ENCODE measurements at regions not wholly inside any gene's neighbourhood (a gene's known extent, or its start where the extent isn't known, plus 50 kb on each side); places are given as distances from the start of the nearest gene placed in this dataset.
"Not testable (repeated sequence)": the region's sequence is repeated elsewhere in the genome, so short reads cannot be mapped to it uniquely, and the experiment has no call there.

DNA sequence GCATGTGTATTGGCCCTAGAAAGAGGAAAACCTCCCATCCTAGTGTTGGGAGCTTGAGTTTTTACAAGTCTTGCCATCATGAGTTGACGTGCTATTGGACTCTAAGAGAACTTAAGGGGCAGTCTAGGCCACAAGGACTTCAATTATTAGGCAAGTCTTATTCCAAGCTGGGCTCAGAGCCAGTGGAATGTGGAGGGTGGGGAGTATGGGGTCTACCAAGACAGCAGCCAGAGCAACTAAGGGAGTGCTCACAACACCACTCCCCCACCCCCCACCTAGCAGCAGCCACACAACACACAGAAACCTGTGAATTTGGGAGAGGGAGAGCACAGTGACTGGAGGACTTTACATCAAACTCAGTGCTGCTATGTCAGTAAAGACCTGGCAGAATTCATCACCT, 1625.6 kb downstream of the SPATA31A7 start:
- DNase-seq; H3K27me3 ChIP-seq (ENCODE audit: control insufficient read depth in 2 of 2, insufficient read depth in 2 of 2, low read length in 2 of 2); H3K36me3 Mint-ChIP-seq; H3K4me3 Mint-ChIP-seq; H3K4me1 ChIP-seq (ENCODE audit: control insufficient read depth in 2 of 2, insufficient read depth in 2 of 2, low read length in 2 of 2); H3K27ac Mint-ChIP-seq; H3K36me3 ChIP-seq (ENCODE audit: control insufficient read depth in 2 of 3, insufficient read depth in 3 of 3, low read length in 3 of 3); CTCF ChIA-PET; H3K4me1 Mint-ChIP-seq; H3K27ac ChIP-seq (ENCODE audit: low read depth, low read length); POLR2A ChIA-PET; ATAC-seq; H3K9me3 ChIP-seq (ENCODE audit: control insufficient read depth in 2 of 3, low read length in 3 of 3); H3K4me3 ChIP-seq (ENCODE audit: low read length); intact Hi-C loops (cut with micrococcal nuclease): not testable (repeated sequence)
- Mint-ChIP-seq H3K27me3 (peaks cover 32 to 56% (median 44%) of the 10 kb centered on the region in 5 donors), H3K9me3 (peaks cover 0 to 23% (median 12%) of the 10 kb centered on the region in 11 donors)

DNA sequence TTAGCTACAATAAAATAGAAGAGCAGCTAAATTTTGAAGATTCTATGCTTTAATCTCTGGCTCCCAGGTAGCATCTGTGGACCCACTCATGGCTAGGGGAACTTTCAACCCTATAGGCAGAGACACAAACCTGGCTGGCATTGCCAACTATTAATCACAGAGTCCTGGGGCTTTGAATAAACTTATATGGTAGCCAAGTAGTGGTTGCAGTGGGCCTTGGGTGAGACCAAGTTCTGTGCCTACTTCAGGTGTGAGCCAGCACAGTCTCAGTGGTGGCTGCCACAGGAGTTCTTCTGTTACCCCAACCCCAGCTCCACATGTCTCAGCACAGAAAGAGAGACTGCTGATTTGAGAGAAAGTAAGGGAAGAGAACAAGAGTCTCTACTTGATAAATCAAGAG, 1626.5 kb downstream of the SPATA31A7 start:
- CTCF ChIA-PET, H3K4me1 Mint-ChIP-seq: not testable (repeated sequence)
- H3K27me3 Mint-ChIP-seq, result peaks cover 27 to 50% (median 37%) of the 10 kb centered on the region in 5 donors

DNA sequence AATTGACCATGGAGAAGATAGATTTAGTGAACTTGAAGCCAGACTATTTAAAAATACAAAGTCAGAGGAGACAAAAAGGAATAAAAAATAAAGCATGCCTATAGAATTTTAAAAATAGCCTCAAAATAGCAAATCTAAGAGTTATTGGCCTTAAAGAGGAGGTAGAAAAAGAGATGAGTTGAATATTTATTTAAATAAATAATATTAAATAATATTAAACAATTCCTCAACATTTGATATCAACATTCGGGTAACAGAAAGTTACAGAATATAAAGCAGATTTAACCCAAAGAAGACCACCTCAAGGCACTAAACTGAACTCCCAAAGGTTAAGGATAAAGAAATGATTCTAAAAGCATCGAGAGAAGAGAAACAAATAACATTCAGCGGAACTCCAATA, 1627.4 kb downstream of the SPATA31A7 start:
- H3K36me3 ChIP-seq (ENCODE audit: control insufficient read depth in 2 of 3, insufficient read depth in 3 of 3, low read length in 3 of 3); H3K4me1 ChIP-seq (ENCODE audit: control insufficient read depth in 2 of 2, insufficient read depth in 2 of 2, low read length in 2 of 2); intact Hi-C loops (cut with micrococcal nuclease); H3K4me1 Mint-ChIP-seq; POLR2A ChIA-PET; H3K27ac ChIP-seq (ENCODE audit: low read depth, low read length); H3K27me3 ChIP-seq (ENCODE audit: control insufficient read depth in 2 of 2, insufficient read depth in 2 of 2, low read length in 2 of 2); H3K36me3 Mint-ChIP-seq; CTCF ChIA-PET; ATAC-seq; DNase-seq; H3K4me3 Mint-ChIP-seq; H3K9me3 ChIP-seq (ENCODE audit: control insufficient read depth in 2 of 3, low read length in 3 of 3); H3K4me3 ChIP-seq (ENCODE audit: low read length); H3K27ac Mint-ChIP-seq: not testable (repeated sequence)
- Mint-ChIP-seq H3K27me3 (peaks cover 27 to 50% (median 34%) of the 10 kb centered on the region in 5 donors), H3K9me3 (peaks cover 0 to 26% (median 12%) of the 10 kb centered on the region in 11 donors)

More for the DNA sequence above, 1626.5 kb downstream of the SPATA31A7 start:
- H3K4me3 Mint-ChIP-seq; H3K9me3 ChIP-seq (ENCODE audit: control insufficient read depth in 2 of 3, low read length in 3 of 3); intact Hi-C loops (cut with micrococcal nuclease); H3K27ac ChIP-seq (ENCODE audit: low read depth, low read length); H3K36me3 ChIP-seq (ENCODE audit: control insufficient read depth in 2 of 3, insufficient read depth in 3 of 3, low read length in 3 of 3); H3K4me1 ChIP-seq (ENCODE audit: control insufficient read depth in 2 of 2, insufficient read depth in 2 of 2, low read length in 2 of 2); H3K27ac Mint-ChIP-seq; H3K27me3 ChIP-seq (ENCODE audit: control insufficient read depth in 2 of 2, insufficient read depth in 2 of 2, low read length in 2 of 2); H3K36me3 Mint-ChIP-seq; DNase-seq; POLR2A ChIA-PET; ATAC-seq; H3K4me3 ChIP-seq (ENCODE audit: low read length): not testable (repeated sequence)
- peaks cover 0 to 23% (median 12%) of the 10 kb centered on the region in 11 donors for H3K9me3 Mint-ChIP-seq

DNA sequence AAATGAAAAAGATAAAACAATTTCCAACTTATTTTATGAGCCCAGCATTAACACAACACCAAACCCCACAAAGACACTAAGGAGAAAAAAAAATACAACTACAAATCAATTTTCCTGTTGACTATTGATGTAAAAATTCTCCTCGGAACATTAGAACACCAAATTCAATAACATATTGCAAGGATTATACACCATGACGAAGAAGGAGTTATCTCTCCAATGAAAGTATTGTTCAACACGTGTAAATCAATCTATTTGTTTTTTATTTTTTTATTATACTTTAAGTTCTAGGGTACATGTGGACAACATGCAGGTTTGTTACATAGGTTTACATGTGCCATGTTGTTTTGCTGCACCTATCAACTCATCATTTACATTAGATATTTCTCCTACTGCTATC, 1632.3 kb downstream of the SPATA31A7 start:
- H3K4me1 ChIP-seq (ENCODE audit: control insufficient read depth in 2 of 2, insufficient read depth in 2 of 2, low read length in 2 of 2); H3K27ac ChIP-seq (ENCODE audit: low read depth, low read length); H3K4me1 Mint-ChIP-seq; H3K4me3 Mint-ChIP-seq; ATAC-seq; intact Hi-C loops (cut with micrococcal nuclease); H3K36me3 ChIP-seq (ENCODE audit: control insufficient read depth in 2 of 3, insufficient read depth in 3 of 3, low read length in 3 of 3); DNase-seq; H3K9me3 ChIP-seq (ENCODE audit: control insufficient read depth in 2 of 3, low read length in 3 of 3); H3K4me3 ChIP-seq (ENCODE audit: low read length); H3K27ac Mint-ChIP-seq; H3K27me3 ChIP-seq (ENCODE audit: control insufficient read depth in 2 of 2, insufficient read depth in 2 of 2, low read length in 2 of 2); POLR2A ChIA-PET; CTCF ChIA-PET; H3K36me3 Mint-ChIP-seq: not testable (repeated sequence)
- Mint-ChIP-seq H3K27me3 (peaks cover 12 to 28% (median 19%) of the 10 kb centered on the region in 5 donors), H3K9me3 (peaks cover 0 to 36% (median 8%) of the 10 kb centered on the region in 11 donors)

DNA sequence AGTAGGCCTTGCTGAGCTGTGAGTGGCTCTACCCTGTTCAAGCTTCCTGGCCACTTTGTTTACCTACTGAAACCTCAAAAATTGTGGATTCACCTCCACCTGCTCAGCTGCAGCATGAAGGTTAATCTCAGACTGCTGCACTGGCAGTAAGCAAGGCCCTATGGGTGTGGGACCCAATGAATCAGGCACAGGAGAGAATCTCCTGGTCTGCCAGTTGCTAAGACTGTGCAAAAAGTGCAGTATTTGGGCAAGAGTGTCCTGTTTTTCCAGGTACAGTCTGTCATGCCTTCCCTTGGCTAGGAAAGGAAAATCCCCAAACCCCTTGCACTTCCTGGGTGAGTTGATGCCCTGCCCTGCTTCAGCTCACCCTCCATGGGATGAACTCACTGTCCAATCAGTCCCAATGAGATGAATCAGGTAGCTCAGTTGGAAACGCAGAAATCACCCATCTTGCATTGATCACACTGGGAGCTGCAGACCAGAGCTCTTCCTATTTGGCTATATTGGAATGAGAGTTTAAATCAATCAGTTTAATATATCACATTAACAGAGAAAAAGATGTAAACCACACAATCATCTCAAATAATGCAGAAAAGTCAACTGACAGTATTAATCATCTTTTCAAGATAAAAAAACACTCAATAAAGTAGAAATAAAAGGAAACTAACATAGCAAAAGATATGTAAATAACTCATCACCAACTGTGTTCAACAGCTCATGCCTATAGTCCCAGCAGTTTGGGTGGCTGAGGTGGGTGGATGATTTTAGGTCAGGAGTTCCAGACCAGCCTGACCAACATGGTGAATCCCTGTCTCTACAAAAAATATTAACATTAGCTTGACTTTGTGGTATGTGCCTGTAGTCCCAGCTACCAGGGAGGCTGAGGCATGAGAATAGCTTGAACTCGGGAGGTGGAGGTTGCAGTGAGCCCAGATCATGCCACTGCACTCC, 1638.4 kb downstream of the SPATA31A7 start:
- DNase-seq; CTCF ChIA-PET; H3K36me3 ChIP-seq (ENCODE audit: control insufficient read depth in 2 of 3, insufficient read depth in 3 of 3, low read length in 3 of 3); intact Hi-C loops (cut with micrococcal nuclease); H3K27ac ChIP-seq (ENCODE audit: low read depth, low read length); H3K9me3 ChIP-seq (ENCODE audit: control insufficient read depth in 2 of 3, low read length in 3 of 3); H3K4me1 Mint-ChIP-seq; POLR2A ChIA-PET; H3K4me1 ChIP-seq (ENCODE audit: control insufficient read depth in 2 of 2, insufficient read depth in 2 of 2, low read length in 2 of 2); ATAC-seq; H3K27me3 ChIP-seq (ENCODE audit: control insufficient read depth in 2 of 2, insufficient read depth in 2 of 2, low read length in 2 of 2); H3K4me3 ChIP-seq (ENCODE audit: low read length); H3K36me3 Mint-ChIP-seq; H3K27ac Mint-ChIP-seq; H3K4me3 Mint-ChIP-seq: not testable (repeated sequence)
- Mint-ChIP-seq H3K9me3 (peaks cover 0 to 12% (median 3%) of the 10 kb centered on the region in 11 donors), H3K27me3 (peaks cover 12 to 27% (median 15%) of the 10 kb centered on the region in 5 donors)

DNA sequence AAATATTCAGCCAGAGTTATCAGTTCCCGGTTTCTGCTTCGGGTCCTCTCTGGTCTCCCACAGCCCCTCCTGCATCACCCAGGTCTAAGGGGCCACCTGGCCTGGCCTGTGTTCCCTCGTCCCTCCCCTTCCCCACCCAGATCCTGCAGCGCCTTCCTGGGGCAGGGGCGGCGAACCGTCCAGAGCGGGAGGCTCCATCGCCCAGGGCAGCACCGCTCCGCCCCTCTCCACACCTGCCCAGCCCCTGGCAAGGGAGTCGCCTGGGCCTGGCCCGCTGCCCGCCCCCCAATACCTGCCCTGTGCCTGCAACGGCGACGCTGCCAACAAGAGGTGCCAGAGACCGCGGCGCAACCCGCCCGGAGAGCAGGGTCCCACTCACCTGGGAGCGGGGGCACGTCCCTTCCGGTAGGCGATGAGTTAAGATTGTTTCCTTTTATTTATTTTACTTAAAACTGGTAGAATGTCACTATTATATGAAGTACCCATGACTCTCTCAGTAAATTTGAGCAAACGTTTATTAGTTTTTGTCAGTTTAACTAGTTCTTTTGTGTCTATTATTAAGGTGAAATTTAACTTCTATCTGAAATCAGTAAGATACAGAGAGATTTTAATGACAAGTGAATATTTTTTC, 1641.1 kb downstream of the SPATA31A7 start:
- H3K27ac ChIP-seq (ENCODE audit: low read depth, low read length); ATAC-seq; DNase-seq; H3K36me3 ChIP-seq (ENCODE audit: control insufficient read depth in 2 of 3, insufficient read depth in 3 of 3, low read length in 3 of 3); POLR2A ChIA-PET; intact Hi-C loops (cut with micrococcal nuclease); H3K4me3 ChIP-seq (ENCODE audit: low read length); H3K4me1 Mint-ChIP-seq; H3K4me3 Mint-ChIP-seq; H3K27ac Mint-ChIP-seq; H3K36me3 Mint-ChIP-seq; CTCF ChIA-PET; H3K9me3 ChIP-seq (ENCODE audit: control insufficient read depth in 2 of 3, low read length in 3 of 3); H3K9me3 Mint-ChIP-seq; H3K4me1 ChIP-seq (ENCODE audit: control insufficient read depth in 2 of 2, insufficient read depth in 2 of 2, low read length in 2 of 2); H3K27me3 ChIP-seq (ENCODE audit: control insufficient read depth in 2 of 2, insufficient read depth in 2 of 2, low read length in 2 of 2): not testable (repeated sequence)
- H3K27me3 Mint-ChIP-seq, result peaks cover 11 to 19% (median 15%) of the 10 kb centered on the region in 5 donors
